CD1c-positive myeloid dendritic cell (primary cell): ENCODE measurements at regions not wholly inside any gene's neighbourhood (a gene's known extent, or its start where the extent isn't known, plus 50 kb on each side); places are given as distances from the start of the nearest gene placed in this dataset.
"Not testable (repeated sequence)": the region's sequence is repeated elsewhere in the genome, so short reads cannot be mapped to it uniquely, and the experiment has no call there.

Experiments used
- DNase-seq: peaks from one replicate; pipeline ENCODE4 v3.0.0-alpha.2; 2016; ENCODE audit errors: extremely low spot score

GRCh38 chr14:105621479-105622328 is 95.3 kb downstream of the TMEM121 start:
- not testable (repeated sequence) for DNase-seq

- no peak for DNase-seq
Measured at GRCh38 chr14:105622329-105622955, 96.1 kb downstream of the TMEM121 start.

- DNase-seq = not testable (repeated sequence)
Measured at GRCh38 chr14:105623178-105623577, 96.8 kb downstream of the TMEM121 start.

GRCh38 chr14:105624346-105624745 is 98.0 kb downstream of the TMEM121 start:
- not testable (repeated sequence) for DNase-seq

GRCh38 chr14:105624749-105625434 is 98.5 kb downstream of the TMEM121 start:
- not testable (repeated sequence) for DNase-seq

GRCh38 chr14:105625448-105625847 is 99.1 kb downstream of the TMEM121 start:
- not testable (repeated sequence) for DNase-seq

GRCh38 chr14:105626111-105626510 is 99.7 kb downstream of the TMEM121 start:
- DNase-seq = not testable (repeated sequence)

GRCh38 chr14:105626651-105627050 is 100.3 kb downstream of the TMEM121 start:
- DNase-seq = not testable (repeated sequence)

GRCh38 chr14:105627287-105627686 is 100.9 kb downstream of the TMEM121 start:
- not testable (repeated sequence) for DNase-seq

GRCh38 chr14:105627701-105628100 is 101.3 kb downstream of the TMEM121 start:
- DNase-seq = no peak

- DNase-seq = not testable (repeated sequence)
Measured at GRCh38 chr14:105628126-105628525, 101.7 kb downstream of the TMEM121 start.

- DNase-seq = not testable (repeated sequence)
Measured at GRCh38 chr14:105628531-105629067, 102.2 kb downstream of the TMEM121 start.

- DNase-seq = not testable (repeated sequence)
Measured at GRCh38 chr14:105629091-105629885, 102.9 kb downstream of the TMEM121 start.

GRCh38 chr14:105629886-105630215 is 103.5 kb downstream of the TMEM121 start:
- no peak for DNase-seq

GRCh38 chr14:105630293-105630934 is 104.0 kb downstream of the TMEM121 start:
- not testable (repeated sequence) for DNase-seq

- DNase-seq = not testable (repeated sequence)
Measured at GRCh38 chr14:105630935-105631779, 104.8 kb downstream of the TMEM121 start.

- no peak for DNase-seq
Measured at GRCh38 chr14:105632010-105632409, 105.6 kb downstream of the TMEM121 start.

GRCh38 chr14:105633596-105633995 is 107.2 kb downstream of the TMEM121 start:
- not testable (repeated sequence) for DNase-seq

GRCh38 chr14:105635560-105635959 is 109.2 kb downstream of the TMEM121 start:
- DNase-seq = no peak

- DNase-seq = not testable (repeated sequence)
Measured at GRCh38 chr14:105636021-105636420, 109.6 kb downstream of the TMEM121 start.
